ENCODE measurements at regions not wholly inside any gene's neighbourhood (a gene's known extent, or its start where the extent isn't known, plus 50 kb on each side); places are given as distances from the start of the nearest gene placed in this dataset.

DNA sequence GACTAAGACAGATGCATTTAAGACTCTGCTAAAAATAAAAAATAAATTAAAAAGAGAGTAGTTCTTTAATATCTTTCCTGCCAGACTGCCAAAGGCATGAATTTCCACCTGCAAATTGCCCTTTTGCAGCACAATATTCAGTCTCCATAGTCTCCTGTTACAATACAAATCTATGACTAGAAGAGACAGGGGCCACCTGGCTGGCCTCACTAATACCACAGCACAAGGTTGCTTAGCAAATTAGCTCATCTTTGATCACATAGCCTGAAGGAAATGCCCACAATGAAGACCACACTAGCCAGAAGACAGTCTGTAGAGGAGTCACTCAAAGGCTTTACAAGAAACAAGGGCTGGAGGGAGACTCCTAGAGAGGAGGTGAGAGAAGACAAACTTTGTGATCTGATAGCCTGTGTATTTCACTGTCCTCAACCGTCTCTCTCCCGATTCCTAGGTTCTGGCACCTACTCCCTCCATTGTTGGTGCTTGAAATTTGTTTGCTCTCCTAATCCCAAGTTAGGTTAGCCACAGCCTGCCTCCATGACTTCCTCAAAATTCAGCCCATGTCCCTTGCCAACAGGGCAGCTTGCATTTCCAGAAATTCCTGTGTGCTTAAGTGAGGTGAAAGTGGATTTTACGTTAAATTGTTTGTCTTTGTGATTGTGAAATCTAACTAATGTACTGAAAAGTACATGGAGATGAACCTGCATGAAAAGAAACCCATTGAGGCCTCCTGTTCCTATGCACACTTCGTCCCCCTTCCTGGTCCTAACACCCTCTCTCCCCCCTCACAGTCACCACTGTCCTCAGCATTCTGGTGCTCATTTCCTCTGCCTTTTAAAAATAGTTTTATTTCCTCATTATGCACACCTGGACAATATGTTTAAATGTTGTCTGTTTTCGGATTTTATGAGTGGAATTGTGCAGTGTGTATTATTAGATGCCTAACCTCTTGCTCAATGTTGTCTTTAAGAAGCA is 88.7 kb upstream of the PLXNC1 start:
- ChIA-PET POLR2A (no interaction called here), CTCF (interaction anchor here (1.6 kb wide), 1 partner anchor 16 kb away, joined by 4 read pairs; no protein-coding TSS in a partner anchor)
- Mint-ChIP-seq H3K4me1 (ENCODE audit: low read depth) (no peaks in the 10 kb centered on the region), H3K27me3 (no peaks in the 10 kb centered on the region), H3K9me3 (no peaks in the 10 kb centered on the region), H3K4me3 (no peak overlapping the region), H3K36me3 (ENCODE audit: low read depth) (no peaks in the 10 kb centered on the region), H3K27ac (no peak overlapping the region)
- Histone ChIP-seq H3K36me3 (ENCODE audit: insufficient read depth, low read length) (no peaks in the 10 kb centered on the region), H3K4me3 (ENCODE audit: low read length) (no peak overlapping the region), H3K4me1 (ENCODE audit: insufficient read depth, low read length) (no peaks in the 10 kb centered on the region), H3K9me3 (ENCODE audit: control insufficient read depth in 1 of 2, insufficient read depth in 1 of 2, low read length in 2 of 2) (peaks cover 0 to 5% of the 10 kb centered on the region in 2 experiments), H3K27me3 (ENCODE audit: control insufficient read depth in 1 of 2, insufficient read depth in 2 of 2, low read length in 2 of 2) (no peaks in the 10 kb centered on the region), H3K27ac (ENCODE audit: low read depth in 1 of 2, low read length in 2 of 2) (no peak overlapping the region)
- DNase-seq, result no peak
- ATAC-seq (ENCODE audit: poor library complexity), result no peak
- intact Hi-C loops (cut with DNase I, micrococcal nuclease), result no loop called here
- TF ChIP-seq CTCF (IDR thresholded peaks at IDR 0.05), result no peak

DNA sequence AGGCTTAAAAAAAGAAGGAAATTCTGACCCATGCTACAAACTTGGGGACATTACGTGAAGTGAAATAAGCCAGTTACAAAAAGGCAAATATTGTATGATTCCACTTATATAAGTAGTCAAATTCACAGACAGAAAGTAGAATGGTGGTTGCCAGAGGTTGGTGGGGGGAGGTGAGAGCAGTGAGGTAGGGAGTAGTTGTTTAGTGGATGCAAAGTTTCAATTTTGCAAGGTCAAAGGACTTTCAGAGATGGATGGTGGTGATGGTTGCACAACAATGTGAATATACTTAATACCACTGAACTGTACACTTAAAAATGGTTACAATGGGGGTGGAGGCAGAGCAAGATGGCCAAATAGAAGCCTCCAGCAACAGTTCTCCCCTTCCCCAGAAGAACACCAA is 86.2 kb upstream of the PLXNC1 start:
- ATAC-seq (ENCODE audit: poor library complexity), result no peak
- intact Hi-C loops (cut with DNase I, micrococcal nuclease), result no loop called here
- no peaks in the 10 kb centered on the region for H3K27me3 ChIP-seq (ENCODE audit: control insufficient read depth in 1 of 2, insufficient read depth in 2 of 2, low read length in 2 of 2)
- Mint-ChIP-seq H3K4me1 (ENCODE audit: low read depth) (no peaks in the 10 kb centered on the region), H3K27me3 (no peaks in the 10 kb centered on the region), H3K9me3 (no peaks in the 10 kb centered on the region), H3K4me3 (no peak overlapping the region), H3K27ac (no peak overlapping the region), H3K36me3 (ENCODE audit: low read depth) (no peaks in the 10 kb centered on the region)
- no peak for DNase-seq
- no peak for TF ChIP-seq CTCF (IDR thresholded peaks at IDR 0.05)
- no peak overlapping the region for H3K27ac ChIP-seq (ENCODE audit: low read depth in 1 of 2, low read length in 2 of 2)
- ChIA-PET CTCF (no interaction called here), POLR2A (no interaction called here)
- H3K4me3 ChIP-seq (ENCODE audit: low read length), result no peak overlapping the region
- no peaks in the 10 kb centered on the region for H3K4me1 ChIP-seq (ENCODE audit: insufficient read depth, low read length)
- no peaks in the 10 kb centered on the region for H3K36me3 ChIP-seq (ENCODE audit: insufficient read depth, low read length)
- H3K9me3 ChIP-seq (ENCODE audit: control insufficient read depth in 1 of 2, insufficient read depth in 1 of 2, low read length in 2 of 2), result peaks cover 0 to 5% of the 10 kb centered on the region in 2 experiments

GRCh38 chr12:94062796-94063635 is 85.4 kb upstream of the PLXNC1 start:
- Mint-ChIP-seq H3K4me1 (ENCODE audit: low read depth) (no peaks in the 10 kb centered on the region), H3K4me3 (no peak overlapping the region), H3K36me3 (ENCODE audit: low read depth) (no peaks in the 10 kb centered on the region), H3K9me3 (no peaks in the 10 kb centered on the region), H3K27ac (no peak overlapping the region), H3K27me3 (no peaks in the 10 kb centered on the region)
- no peak overlapping the region for H3K27ac ChIP-seq (ENCODE audit: low read depth in 1 of 2, low read length in 2 of 2)
- H3K9me3 ChIP-seq (ENCODE audit: control insufficient read depth in 1 of 2, insufficient read depth in 1 of 2, low read length in 2 of 2), result peaks cover 0 to 5% of the 10 kb centered on the region in 2 experiments
- no peak for TF ChIP-seq CTCF (IDR thresholded peaks at IDR 0.05)
- no peak for DNase-seq
- no peaks in the 10 kb centered on the region for H3K27me3 ChIP-seq (ENCODE audit: control insufficient read depth in 1 of 2, insufficient read depth in 2 of 2, low read length in 2 of 2)
- intact Hi-C loops (cut with DNase I, micrococcal nuclease), result no loop called here
- no peak overlapping the region for H3K4me3 ChIP-seq (ENCODE audit: low read length)
- ATAC-seq (ENCODE audit: poor library complexity), result no peak
- H3K4me1 ChIP-seq (ENCODE audit: insufficient read depth, low read length), result no peaks in the 10 kb centered on the region
- ChIA-PET CTCF (no interaction called here), POLR2A (no interaction called here)
- no peaks in the 10 kb centered on the region for H3K36me3 ChIP-seq (ENCODE audit: insufficient read depth, low read length)

All from CD4-positive, alpha-beta T cell (primary cell).